NCI-H1930 (cell line): ENCODE measurements at regions not wholly inside any gene's neighbourhood (a gene's known extent, or its start where the extent isn't known, plus 50 kb on each side); places are given as distances from the start of the nearest gene placed in this dataset.

Experiments used
- DNase-seq, 2 experiments: peaks; one replicate each; lab custom pipeline; 2025; lab: John Stamatoyannopoulos, UW

DNA sequence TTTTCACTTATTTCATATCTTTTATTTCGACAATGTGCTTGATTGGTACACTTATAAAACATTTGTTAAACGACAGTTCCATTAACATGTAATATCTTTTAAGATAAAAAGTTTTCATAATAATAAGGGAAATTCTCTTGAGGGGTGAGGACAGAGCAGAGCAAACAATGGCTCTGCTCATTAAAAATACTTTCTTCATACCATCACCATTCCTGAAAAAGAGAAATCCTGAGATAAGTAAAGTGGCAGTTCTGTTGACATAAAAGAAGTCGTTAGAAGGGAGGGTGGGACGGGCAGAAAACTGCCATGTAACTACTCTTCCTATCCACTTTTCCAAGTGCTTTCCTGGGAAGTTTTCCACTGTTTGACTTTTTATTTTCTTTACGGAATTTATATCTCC lies 193.6 kb upstream of the CEP162 start:
- no peak for DNase-seq

GRCh38 chr6:84417260-84417659 lies 189.8 kb upstream of the CEP162 start:
- no peak for DNase-seq

DNA sequence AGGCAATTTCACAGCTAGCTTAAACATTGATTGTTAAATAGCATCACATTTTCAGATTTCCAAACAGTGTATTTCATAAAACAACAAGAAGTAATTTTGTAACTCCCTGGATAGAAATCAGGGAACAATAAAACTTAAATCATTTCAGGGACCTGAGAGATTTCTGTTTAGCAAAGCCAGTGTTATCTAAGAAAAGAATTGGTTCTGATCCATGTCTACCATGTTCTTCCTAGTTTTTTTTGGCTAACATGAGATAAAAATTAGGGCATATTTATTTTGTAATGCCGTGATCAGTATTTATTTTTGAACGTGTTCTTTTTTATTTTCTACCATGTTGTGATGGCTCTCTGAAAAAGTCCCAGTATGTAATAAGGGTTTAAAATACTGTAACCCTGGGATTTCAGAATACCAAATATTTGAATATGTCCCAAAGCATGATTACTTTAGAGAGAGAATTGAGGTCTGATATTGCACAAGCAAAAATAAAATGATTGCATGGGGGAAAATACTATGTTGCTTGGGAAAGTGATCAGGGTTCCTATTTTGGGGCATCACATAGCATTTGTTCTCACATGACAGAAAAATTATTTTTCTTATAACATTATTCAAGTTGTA lies 188.7 kb upstream of the CEP162 start:
- no peak for DNase-seq

DNA sequence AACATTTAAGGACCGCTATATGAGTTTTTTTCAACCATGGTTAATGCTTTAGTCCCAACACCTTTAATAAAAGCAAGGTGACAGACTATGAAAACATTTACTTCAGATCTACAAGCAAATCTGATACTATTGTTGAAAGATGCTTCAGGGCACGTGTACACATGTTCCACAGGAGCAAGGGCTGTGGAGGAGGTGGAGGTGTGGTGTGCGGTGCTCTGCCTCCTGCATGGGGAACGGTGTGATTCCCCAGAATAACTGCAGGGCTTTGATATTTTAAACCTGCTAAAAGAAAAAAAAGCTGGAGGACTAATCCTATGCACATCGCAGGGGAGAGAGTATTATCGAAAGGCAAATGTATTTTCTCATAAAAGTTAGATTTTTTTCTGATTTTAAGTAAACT lies 188.1 kb upstream of the CEP162 start:
- DNase-seq: no peak

- DNase-seq: no peak
Measured at GRCh38 chr6:84415068-84415467, 187.6 kb upstream of the CEP162 start.

- no peak for DNase-seq
Measured at GRCh38 chr6:84414531-84414930, 187.1 kb upstream of the CEP162 start.

GRCh38 chr6:84411060-84411629 lies 183.7 kb upstream of the CEP162 start:
- DNase-seq: peak; percentile 48 to 59

DNA sequence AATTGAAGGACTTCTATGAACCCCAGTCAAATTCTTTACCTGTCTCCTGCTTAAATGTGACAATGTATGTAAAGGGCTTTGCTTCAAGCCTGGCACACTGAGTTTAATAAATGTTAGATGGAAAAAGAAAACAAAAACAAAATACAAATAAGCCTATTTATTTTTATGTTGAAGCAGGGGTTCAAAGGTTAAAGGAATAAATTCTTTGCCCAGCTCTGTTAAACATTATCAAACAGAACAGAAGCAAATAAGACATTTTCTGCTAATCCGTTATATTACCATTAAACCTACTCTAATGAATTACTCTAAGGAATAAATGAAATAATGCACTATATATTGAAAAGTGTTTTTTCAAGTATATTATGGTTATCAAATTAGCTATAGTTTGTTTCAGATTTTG lies 182.5 kb upstream of the CEP162 start:
- DNase-seq: no peak

DNA sequence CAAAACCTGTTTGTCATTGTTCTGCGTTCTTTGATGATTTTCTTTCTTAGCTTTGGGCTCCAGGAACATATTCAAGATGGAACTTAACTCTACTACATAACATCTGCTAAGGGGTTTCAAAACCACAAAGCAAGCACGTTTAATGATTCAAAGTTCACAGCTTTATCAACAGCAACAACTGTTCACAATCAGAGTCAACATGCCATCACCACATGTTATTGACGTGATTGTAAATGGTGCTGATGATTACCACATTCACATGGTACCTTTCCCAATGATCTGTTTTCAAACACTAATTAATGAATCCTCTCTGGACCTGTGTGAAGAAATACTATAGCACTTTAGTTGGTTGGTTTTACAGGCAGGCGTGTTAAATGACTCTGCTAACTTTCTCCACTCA lies 180.6 kb upstream of the CEP162 start:
- DNase-seq: no peak

GRCh38 chr6:84403545-84403944 lies 176.1 kb upstream of the CEP162 start:
- no peak for DNase-seq

DNA sequence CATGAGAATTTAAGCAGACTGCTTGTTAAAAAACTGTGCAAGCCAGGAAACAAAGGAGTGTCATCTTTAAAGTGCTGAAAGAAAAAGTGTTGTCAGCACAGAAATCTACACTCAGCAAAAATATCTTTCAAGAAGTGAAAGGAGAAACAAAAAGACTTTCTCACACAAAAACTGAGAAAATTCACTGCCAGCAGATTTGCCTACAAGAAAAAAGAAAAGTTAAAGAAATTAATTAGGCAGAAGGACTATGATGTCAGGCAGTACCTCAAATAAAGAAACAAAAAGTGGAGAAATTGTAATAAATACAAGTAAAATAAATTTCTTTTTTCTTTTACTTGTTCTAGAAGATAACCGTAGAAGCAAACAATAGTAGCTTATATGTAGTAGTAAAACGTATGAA lies 171.6 kb upstream of the CEP162 start:
- no peak for DNase-seq

DNA sequence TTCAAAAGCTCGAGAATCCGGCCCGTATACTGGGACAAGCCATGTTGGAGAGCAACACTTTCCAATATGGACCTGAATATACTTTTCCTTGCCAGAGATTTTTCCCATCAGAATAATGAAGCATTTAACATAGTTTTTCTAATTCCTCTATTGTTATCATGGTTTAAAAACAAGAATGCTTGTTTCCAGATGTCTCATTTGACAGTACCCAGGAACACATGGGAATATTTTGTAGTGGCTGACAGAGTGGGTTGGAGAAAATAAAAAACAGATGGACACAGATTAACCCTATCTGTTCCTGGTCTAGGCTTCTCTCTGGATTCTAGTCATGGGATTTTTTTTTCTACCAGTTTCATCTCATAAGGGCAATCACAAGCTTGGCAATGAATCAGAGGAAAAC lies 164.8 kb upstream of the CEP162 start:
- no peak for DNase-seq

- DNase-seq: no peak
Measured at GRCh38 chr6:84390851-84391250, 163.4 kb upstream of the CEP162 start.

- DNase-seq: no peak
Measured at GRCh38 chr6:84390334-84390733, 162.9 kb upstream of the CEP162 start.

GRCh38 chr6:84379142-84379541 lies 151.7 kb upstream of the CEP162 start:
- no peak for DNase-seq

DNA sequence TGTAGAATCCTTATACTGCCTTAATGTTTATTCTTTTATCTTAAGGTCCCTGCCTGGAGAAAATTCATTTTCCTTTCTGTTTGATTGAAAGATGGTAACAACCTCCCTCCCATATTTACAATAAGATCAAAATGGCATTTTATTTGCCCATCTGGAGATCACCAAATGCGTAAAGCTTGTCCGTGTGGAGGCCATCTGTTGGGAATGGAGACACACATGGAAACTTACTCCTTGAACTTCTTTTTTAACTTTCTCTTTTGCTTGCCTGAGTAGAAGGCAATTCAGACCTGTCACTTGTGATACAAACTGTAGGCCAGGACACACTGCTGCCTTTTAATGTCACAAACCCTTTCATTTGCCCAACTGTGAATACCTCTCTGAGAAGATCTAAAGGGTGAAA lies 144.8 kb upstream of the CEP162 start:
- DNase-seq: no peak

DNA sequence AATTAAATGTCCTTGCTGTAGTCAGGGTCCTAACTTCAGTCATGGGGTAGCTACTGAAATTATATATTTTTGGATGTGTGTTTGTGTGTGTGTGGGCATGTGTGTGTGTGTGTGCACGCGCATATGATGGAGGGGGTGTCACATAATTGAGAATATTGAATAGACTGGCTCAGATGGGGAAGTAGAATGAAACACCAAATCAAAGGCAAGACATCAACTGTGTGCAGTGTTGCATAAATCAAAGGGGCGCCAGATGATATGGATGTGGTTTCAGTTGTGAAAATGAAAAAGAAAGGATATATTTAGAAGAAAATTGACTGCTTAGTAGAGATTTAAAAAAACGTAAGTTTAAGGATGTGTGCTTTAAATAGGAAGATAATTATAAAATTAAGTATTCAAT lies 144.2 kb upstream of the CEP162 start:
- DNase-seq: no peak

- no peak for DNase-seq
Measured at GRCh38 chr6:84362193-84362821, 134.9 kb upstream of the CEP162 start.

- no peak for DNase-seq
Measured at GRCh38 chr6:84361372-84362192, 134.1 kb upstream of the CEP162 start.

DNA sequence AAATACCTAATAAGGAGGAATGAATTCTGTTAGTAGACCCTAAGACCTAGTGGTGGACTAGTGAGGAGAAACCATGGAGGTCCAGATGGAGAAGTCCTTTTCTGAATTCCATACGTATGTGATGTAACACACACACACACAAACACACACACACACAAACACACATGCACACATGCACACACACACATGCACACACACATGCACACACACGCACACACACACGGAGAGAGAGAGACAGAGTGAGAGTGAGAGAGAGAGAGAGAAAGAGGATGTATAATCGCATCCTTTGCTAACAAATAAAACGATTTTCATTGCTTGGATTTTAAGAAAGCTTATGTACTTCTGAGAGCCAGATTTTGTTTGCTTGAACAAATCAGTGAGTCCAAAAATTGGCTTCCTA lies 132.6 kb upstream of the CEP162 start:
- no peak for DNase-seq

GRCh38 chr6:84358581-84358980 lies 131.1 kb upstream of the CEP162 start:
- no peak for DNase-seq

GRCh38 chr6:84357631-84358030 lies 130.2 kb upstream of the CEP162 start:
- DNase-seq: no peak

- DNase-seq: no peak
Measured at GRCh38 chr6:84356907-84357306, 129.5 kb upstream of the CEP162 start.
